NCI-H1105 (cell line): ENCODE measurements at regions not wholly inside any gene's neighbourhood (a gene's known extent, or its start where the extent isn't known, plus 50 kb on each side); places are given as distances from the start of the nearest gene placed in this dataset.
"Not testable (repeated sequence)": the region's sequence is repeated elsewhere in the genome, so short reads cannot be mapped to it uniquely, and the experiment has no call there.

ENCODE experiments used
- DNase-seq: peaks from one replicate; lab custom pipeline; 2025; lab: John Stamatoyannopoulos, UW

DNA sequence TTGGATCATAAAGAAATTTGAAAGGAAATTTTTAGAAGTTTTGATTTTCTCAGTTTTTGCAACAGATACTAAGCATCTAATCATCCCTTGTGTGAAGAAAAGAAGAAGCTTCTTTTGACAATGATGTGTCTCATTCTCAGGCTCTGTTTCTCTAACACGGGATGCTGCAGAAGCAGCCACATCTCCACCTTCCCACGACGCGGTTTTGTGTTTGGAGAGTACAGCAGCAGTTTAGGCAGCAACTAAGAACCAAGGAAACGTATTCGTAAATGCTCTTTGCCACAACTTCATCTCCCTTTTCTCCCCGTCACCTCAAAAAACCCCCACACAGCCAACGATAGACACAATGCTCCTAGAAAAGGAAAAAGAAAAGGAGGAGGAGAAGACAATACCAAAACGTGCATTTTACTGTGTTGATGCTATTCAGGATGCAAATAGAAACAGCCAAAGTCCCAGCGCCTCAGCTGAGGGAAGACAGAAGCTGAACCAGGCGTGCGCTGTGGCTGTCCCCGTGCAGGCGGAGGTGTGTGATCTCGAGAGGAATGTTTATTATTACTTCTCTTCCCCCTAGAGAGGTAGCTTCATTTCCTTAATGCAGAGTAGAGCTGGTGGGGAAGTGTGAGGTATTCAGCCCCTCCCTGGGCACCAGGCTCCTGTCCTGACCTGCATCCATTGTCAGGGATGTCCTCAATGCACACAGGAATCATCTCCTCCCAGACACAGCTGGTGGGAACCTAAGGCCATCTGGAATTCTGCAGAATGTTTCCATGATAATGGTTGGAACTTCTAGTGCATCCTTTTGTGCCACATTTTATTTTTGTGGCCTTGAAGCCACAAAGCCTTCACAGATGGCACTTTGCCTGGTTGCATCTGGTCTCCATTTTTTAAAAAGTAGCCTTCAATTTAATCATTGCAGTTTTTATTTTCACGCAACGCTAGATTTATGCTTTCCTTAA, 174.6 kb upstream of the KLF6 start:
- no peak for DNase-seq

DNA sequence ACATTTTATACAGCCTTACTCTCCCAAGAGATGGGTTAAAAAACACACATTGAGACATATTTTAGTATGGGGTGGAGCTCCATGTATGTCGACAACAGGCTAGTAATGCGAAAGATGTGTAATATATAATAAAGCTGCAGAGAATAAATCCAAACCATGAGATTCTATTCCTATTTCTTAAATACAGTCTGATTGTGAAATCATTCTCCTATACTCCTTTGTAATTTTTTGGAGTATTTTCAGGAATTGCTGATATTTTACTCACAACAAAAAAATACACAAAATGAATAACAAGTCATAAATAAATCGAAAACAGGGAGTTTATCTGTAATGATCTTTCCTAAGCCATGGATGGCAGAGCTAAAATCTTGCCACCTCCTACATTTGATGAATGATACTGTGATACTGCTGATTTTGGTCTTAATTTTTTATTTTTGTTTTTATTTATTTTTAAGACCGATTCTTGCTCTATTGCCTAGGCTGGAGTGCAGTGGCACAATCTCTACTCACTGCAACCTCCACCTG, 173.5 kb upstream of the KLF6 start:
- no peak for DNase-seq

DNA sequence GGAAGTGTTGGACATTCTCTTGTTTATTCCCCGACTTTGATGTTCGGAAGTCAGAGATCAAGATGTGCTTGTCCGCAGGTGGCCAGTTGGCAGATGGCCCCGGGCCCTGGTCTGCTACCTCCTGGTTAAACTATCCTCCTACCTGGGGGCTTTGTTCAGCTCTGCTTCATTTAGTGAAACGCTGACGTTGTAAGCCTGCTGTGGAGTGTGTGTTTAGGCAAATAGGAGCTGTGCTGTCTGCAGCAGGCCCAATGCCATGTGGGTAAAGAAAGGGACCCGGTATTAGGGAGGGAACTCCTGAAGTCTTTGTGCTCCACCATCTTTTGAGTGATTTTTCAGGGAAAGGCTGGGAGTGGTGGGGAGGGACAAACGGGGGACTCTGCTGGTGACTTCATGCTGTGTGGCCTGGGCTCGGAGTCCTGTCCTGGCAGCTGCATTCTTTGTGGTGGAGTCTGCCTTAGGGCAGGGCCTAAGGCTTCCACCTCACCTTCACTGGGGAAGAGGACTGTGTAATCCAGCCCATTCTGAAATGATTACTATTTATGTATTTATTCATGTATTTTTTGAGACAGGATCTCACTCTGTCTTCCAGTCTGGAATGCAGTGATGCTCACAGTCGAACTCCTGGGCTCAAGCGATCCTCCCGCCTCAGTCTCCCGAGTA, 171.1 kb upstream of the KLF6 start:
- no peak for DNase-seq

DNA sequence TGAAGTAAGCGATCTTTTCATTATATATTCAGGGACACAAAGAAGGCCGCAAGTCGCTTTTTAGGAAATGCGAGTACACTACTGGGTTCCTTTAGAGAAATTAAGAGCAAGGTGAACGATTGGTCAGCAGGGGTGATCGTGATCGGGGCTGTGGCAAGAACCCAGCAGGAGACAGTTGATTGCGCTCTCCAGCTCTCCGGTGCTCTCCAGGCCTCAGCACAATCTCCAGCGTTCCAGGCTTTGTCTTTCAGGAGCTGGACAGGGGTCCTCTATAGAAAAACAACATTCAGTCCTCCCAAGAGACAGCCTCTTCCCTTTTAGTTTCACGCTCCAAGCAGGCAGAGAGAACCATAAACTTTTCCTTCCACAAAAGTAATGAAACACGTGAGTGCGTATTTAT, 170.5 kb upstream of the KLF6 start:
- DNase-seq: no peak

DNA sequence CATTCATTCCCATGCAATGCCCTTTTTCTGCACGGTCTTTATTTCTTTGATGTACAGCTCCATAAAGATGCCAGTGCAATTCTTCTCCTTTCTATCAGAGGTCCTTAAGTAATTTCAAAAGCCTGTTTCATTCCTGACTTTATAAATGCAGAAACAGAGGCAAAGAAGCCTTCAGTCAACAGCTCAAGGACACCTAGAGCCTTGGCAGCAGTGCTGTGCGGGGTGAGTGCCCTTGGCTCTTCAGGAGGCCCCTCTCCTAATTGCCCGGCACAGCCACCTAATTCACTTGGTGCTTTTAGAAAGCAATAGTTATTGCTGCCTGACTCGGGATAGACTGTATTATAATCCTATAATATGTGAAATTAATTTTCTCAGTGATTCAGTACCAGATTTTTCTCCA, 169.6 kb upstream of the KLF6 start:
- DNase-seq: no peak

DNA sequence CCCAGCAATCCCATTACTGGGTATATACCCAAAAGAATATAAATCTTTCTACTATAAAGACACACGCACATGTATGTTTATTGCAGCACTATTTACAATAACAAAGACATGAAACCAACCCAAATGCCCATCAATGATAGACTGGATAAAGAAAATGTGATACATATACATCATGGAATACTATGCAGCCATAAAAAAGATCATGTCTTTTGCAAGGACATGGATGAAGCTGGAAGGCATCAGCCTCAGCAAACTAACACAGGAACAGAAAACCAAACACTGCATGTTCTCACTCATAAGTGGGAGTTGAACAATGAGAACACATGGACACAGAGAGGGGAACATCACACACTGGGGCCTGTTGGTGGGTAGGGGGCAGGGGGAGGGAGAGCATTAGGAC, 169.0 kb upstream of the KLF6 start:
- not testable (repeated sequence) for DNase-seq

DNA sequence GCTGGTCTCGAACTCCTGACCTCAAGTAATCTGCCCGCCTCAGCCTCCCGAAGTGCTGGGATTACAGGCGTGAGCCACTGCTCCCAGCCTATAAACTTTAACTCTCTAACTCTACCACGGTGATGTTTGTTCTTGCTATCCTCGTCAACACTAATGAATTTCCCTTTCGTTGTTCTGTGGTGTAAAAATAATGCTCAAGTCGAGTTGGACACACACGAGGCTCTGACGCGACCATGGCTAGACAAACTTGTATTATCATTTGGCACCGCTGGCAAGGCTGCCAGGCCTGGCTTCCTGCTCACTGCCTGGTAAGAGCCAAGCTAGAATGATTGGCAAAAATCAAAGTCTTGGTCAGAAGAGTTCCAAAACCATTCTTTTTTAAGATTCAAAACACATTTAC, 167.0 kb upstream of the KLF6 start:
- DNase-seq: no peak

DNA sequence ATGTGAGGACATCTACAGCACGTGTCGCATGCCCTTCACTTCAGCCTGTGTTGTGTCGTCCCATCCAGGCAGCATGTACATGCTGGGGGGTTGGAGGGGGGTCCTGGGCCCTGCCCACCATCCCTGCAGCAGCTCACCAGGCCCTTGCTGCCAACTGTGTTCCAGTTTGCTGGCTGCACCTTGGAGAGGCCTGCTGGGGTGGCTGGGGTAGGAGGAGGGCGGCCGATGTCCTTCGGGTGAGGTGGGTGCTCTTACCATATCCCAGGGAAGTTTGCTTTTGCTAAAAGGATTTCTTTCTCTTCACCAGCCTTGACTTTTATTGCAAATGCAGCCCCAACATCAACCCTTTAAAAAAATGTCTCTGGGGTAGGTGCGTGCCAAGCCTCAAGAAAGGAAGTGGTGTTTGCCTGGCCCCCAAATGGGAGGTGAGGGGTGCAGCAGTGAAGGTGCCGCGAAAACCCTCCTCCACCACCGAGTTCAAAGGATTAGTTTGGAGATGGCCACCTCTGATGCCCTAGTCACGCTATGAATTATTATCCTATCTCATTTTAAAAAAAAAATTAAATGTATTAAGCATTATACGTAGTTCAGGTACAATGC, 165.8 kb upstream of the KLF6 start:
- DNase-seq: no peak

DNA sequence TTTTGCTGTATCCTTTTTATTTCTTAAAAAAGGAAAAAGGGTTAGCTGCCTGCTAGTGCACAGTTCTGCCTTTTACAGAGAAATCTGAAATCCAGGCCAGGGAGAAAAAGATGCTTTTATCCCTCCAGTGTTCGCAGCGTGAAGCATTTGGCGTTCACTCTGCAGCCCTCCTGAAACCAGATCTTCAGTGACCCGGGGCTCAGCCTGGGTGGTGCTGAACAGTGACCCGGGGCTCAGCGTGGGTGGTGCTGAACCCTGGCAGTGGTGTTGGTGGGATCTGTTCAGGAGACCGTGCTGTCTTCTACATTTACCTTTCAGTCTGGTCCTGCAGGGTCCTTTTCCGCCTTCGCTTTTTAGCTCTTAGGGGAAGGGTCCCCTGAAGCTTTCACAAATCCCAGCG, 164.7 kb upstream of the KLF6 start:
- no peak for DNase-seq

DNA sequence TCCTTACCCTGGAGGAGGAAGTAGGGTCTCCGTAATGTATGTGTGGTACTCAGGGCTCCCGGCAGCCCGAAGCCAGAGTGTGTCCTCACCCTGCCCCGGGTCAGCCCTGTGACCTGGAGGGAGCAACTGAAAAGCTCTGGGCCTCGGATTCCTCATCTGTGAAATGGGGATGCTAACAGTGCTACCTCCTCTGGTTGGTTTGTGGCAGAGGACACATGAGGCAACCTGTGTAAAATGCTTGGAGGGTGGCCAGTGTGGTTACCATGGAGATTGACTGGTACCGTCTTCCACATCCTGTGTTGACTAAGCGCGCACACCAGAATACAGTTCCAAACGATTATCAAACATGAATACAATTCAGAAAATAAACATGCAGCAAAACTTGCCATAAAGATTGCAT, 163.8 kb upstream of the KLF6 start:
- no peak for DNase-seq

DNA sequence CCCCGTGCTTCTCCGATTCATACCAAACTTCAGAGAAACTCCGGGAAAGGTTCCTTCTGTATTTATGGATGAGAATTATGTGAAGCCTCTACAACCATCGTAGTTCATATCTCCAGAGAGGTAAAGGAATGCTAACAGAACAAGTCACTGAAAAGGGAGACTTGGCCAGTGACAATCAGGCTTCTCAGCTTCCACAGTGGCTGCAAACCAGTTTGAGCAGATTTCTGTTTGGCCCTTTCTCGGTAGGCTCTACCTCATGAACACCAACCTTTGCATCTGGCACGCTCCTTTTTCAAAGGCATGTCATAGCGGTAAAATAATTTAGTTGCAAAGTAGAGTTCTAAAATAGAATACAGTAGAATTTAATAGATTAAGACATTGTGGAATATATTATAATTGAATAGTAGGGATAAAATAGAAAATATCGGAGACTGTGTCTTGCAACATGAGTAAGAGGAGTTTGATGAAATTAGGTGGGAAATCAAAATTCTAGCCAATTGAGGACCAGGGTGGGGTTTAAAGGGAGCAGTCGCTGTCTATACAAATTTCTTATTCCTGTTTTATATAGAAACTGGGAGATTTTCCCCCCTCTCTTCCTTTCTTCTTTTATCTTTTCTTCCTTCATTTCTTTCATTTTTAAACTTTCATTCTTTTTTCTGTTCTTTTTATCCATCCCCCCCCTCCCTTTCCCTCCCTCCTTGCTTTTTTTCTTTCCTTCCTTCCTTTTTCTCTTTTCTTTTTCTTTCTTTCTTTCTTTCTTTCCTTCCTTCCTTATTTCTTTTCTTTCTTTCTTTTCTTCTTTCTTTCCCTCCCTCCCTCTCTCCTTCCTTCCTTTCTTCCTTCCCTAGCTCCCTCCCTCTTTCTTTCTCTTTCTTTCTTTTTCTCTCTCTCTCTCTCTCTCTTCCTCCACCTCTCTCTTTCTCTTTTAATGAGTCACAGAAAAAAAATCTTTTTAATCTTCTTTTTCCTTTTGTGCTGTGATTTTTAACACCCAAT, 161.5 kb upstream of the KLF6 start:
- no peak for DNase-seq

DNA sequence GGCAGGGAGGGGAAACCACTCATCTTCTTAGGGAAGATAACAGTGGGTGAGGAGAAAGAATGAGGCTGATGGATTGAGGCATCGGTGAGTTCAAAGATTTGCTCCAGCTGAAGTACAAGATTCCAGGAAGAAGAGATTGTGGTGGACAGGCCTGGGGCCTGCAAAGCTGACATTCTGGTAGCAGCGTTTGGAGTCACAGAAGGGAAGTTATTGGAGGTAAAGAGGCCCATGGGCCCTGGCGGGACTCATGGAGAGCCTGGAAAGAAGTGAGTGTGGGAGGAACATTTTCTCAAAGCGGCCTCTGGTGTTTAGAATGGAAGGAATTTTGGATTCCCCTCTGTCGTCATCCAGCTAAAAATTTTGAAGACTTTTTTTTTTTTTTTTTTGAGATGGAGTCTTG, 160.0 kb upstream of the KLF6 start:
- DNase-seq: no peak

DNA sequence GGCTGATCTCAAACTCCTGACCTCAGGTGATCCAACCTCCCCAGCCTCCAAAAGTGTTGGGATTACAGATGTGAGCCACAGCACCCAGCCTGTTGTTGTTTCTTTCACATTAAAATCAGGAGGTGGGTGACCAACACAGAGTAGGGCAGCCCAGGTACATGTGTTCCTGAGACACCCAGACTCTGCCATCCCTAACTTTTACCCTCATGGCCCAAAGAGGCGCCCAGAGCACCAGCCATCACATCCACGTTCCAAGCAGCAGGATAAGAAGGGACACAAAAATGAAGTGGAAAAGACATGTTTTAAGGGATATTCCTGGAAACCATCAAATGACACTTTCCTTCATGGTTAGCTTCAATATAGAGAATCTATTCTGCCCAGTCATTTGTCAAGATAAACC, 159.6 kb upstream of the KLF6 start:
- DNase-seq: no peak

DNA sequence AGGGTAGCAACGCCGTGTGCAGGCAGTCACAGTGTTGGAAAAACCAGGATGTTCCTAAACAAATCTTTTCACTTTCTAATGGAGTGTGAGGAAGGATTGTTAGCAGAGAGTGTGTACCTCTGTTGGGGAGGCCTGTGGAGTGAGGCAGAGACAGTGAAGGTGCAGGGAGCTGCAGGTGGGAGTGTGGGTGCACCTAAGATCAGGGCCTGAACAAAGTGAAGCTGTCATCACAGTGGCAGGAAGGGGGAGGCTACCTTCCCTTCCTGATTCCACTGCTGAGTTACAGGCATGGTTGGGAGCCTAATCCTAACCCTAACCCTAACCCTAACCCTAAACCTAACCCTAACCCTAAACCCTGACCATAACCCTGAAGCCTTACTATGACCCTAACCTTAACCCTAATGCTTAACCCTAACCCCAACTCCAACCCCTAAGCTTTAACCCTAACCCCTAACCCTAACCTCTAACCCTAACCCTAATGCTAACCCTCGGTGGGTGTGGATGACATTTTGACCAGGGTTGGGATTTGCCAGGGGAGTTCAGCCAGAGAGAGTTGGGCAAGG, 158.8 kb upstream of the KLF6 start:
- DNase-seq: no peak

DNA sequence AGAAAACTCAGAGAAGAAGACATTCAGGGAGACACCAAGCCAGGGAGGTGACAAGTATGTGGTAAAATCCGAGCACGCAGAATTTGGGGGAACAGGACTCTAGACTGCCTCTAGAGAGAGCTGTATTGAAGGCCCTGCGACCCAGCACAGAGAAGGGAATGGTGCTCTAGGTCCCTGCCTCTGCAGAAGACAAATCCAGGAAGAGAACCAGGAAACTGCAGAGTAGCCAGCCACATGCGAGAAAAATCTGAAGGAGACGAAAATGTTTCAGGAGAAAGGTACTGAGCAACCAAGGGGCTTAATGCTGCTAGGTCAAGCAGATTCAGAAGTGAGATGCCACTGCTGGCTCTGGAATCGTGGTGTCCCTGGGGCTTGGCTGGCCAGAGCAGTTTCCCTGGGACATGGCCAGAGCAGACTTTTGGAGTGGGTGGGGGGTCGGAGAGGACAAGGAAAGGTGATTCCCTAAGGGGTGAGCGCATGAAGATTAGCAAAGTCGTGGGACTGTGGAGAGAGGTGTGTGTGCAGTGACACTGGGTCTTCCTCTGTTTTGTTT, 158.0 kb upstream of the KLF6 start:
- DNase-seq: no peak

DNA sequence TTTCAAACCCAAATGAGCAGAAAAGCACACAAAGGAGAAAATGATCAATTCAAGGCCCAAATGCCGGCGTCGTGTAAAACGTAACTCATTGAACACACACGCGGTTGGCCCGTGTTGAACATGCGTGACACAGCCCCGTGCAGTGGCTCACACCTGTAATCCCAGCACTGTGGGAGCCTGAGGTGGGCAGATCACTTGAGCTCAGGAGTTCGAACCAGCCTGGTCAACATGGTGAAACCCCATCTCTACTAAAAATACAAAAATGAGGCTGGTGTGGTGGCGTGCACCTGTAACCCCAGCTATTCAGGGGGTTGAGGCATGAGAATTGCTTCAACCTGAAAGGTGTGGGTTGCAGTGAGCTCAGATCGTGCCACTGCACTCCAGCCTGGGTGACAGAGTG, 156.7 kb upstream of the KLF6 start:
- DNase-seq: no peak

DNA sequence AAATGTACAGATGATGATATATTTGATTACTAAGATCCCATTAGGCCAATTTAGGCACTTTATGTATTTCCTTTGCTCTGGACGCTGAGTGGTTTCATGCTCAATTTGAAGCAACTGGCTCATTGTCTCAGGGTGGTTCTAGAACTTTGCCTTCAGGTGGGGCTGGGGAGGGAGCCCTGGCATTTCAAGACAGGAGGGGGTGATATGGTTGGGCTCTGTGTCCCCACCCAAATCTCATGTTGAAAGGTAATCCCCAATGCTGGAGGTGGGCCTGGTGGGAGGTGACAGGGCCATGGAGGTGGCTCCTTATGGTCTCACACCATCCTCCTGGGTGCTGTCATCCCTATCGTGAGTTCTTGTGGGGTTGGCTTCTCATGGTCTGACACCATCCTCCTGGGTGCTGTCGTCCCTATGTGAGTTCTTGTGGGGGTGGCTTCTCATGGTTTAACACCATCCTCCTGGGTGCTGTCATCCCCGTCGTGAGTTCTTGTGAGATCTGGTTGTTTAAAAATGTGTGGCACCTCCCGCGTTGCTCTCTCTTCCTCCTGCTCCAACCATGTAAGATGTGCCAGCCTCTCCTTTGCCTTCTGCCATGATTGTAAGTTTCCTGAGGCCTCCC, 151.5 kb upstream of the KLF6 start:
- no peak for DNase-seq

DNA sequence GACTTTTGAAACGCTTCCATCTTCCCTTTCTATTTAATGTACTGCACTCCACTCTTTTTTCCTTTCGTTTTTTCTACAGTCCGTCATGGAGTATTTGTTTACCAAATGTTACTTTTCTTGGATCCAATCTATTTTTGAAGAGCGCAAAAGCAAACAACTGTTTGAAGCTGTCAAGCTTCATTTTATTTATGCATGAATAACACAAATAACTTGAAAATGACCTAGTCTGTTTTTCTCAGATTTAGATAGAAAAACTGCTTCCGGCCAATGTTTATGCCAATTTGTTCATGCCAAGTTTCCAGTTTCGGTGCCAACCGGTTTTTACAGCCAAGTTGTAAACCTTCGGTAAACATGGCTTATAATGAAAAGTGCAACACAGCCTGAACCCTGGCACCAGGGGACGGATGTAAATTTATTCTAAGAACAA, 150.9 kb upstream of the KLF6 start:
- DNase-seq: peak; percentile 43

DNA sequence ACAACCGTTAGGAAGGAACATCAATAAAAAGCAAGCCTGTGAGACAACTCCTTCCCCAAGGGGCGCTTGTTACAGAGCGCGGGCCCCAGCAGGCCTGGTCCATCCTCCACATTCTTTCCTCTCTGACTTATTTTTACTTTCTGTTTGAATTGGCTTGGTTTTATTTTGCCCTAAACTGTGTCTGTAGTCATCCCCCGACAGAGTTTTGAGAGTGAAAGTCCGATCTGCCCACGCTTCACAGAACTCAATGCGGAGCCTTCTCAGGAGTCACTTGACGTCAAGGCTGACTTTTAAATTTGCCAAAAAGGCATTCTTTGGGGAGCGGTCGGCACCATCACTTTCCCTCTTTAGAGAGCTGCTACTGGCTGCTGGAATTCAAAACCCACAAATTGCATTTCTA, 150.1 kb upstream of the KLF6 start:
- no peak for DNase-seq

DNA sequence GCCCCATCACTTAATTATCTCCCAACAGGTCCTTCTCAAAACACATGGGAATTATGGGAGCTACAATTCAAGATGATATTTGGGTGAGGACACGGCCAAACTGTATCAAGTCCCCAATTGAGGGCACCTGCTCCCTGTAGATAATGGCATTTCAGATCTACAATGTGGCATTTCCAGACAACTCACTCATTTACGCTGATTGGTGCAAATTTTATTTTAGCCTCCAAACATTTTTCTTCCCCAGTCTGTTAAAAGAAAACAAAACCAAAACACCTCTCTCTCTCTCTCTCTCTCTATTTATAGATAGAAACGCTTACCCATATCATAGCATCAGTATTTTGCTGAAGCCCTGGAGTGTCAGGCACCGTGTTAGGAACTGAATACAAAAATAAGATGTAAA, 148.7 kb upstream of the KLF6 start:
- DNase-seq: no peak
